Osteoblast (primary cell): ENCODE measurements at regions not wholly inside any gene's neighbourhood (a gene's known extent, or its start where the extent isn't known, plus 50 kb on each side); places are given as distances from the start of the nearest gene placed in this dataset.

Experiments
- DNase-seq: peaks from one replicate; pipeline ENCODE4 v3.0.0; 2011; ENCODE audit warnings: low spot score, mixed read lengths; ENCODE audit not compliant: insufficient read length; ENCODE audit errors: missing footprints
- H2AFZ ChIP-seq: 2 replicates; pipeline ENCODE4 v1.6.0; 2011; ENCODE audit warnings: mild to moderate bottlenecking, low read length
- H3K27ac ChIP-seq: 2 replicates; pipeline ENCODE4 v1.5.1; 2011; ENCODE audit warnings: mild to moderate bottlenecking, low read depth, low read length, moderate library complexity
- H3K27me3 ChIP-seq: 2 replicates; pipeline ENCODE4 v1.6.0; 2012; ENCODE audit warnings: mild to moderate bottlenecking, control low read depth, inconsistent platforms, low read length, moderate library complexity; ENCODE audit not compliant: insufficient read depth
- H3K36me3 ChIP-seq: 2 replicates; pipeline ENCODE4 v1.5.1; 2011; ENCODE audit warnings: mild to moderate bottlenecking, low read length, control low read depth, moderate library complexity; ENCODE audit not compliant: insufficient read depth
- H3K4me1 ChIP-seq: 2 replicates; pipeline ENCODE4 v1.5.1; 2011; ENCODE audit warnings: mild to moderate bottlenecking, low read length, control low read depth, moderate library complexity; ENCODE audit not compliant: insufficient read depth
- H3K4me2 ChIP-seq: 2 replicates; pipeline ENCODE4 v1.6.0; 2011; ENCODE audit warnings: mild to moderate bottlenecking, low read length; ENCODE audit not compliant: insufficient read depth
- H3K4me3 ChIP-seq: fragments of 200-600 bp; sonication (generic); 3 replicates; pipeline ENCODE4 v1.5.1; 2012; ENCODE audit warnings: mild to moderate bottlenecking, low read length, inconsistent platforms; ENCODE audit not compliant: insufficient read depth
- H3K79me2 ChIP-seq: 2 replicates; pipeline ENCODE4 v1.6.0; 2012; ENCODE audit warnings: mild to moderate bottlenecking, low read length, control low read depth, inconsistent platforms; ENCODE audit not compliant: insufficient read depth
- H3K9me3 ChIP-seq: 2 replicates; pipeline ENCODE4 v1.5.1; 2011; ENCODE audit warnings: low read depth, low read length, control low read depth
- H4K20me1 ChIP-seq: 2 replicates; pipeline ENCODE4 v1.6.0; 2012; ENCODE audit warnings: mild to moderate bottlenecking, low read length, control low read depth; ENCODE audit not compliant: insufficient read depth
- TF ChIP-seq, protein P1 (sequence below): IDR thresholded peaks from 2 replicates; pipeline ENCODE4 v1.5.1; 2011; ENCODE audit warnings: mild to moderate bottlenecking, low read depth, low read length, moderate library complexity; ENCODE audit errors: extremely low read depth

DNA sequence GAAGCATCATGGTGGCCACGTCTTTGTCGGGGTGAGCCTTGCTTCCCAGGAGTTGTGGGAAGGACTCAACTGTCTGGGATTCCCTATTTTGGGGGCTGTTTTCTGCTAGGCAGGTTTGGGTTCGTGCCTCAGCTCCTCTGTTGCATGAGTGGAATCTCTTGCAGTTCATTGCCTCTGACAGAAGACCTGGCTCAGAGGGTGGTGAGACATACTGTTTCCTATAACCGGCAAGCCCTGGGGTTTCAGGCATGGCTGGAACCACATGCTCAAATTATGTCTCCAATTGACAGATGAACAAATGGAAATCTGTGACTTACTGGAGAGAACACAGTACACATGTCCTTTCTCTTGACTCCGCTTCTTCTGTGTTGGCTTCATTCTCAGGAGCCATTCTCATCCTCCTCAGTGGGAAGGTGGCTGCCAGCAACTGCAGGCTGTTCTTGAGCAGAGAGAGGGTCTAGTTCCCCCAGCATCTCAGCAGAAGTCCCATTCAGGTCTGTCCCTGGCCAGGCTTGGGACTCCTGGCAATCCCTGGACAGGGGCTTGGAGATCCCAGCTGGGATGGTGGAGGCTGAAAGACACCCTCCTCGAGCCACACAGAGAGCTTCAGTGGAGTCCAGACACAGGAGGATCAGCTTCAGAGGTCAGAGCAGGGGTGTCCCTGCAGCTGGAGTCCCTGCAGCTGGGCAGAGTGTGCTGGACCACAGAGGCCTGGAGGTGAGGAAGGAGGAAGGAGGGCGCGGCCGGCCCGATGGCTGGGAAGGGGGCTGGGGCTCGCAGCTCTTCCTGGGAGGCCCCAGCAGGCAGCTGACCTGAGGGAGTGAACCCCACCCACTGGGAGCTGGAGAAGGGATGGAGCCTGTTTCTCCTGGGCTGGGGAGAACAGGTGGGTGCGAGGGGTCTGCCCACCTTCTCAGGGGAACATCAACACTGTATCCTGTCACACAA lies 97.6 kb downstream of the LSM3 start:
- Histone ChIP-seq H3K27ac (no peak overlapping the region), H3K79me2 (no peaks in the 10 kb centered on the region), H3K36me3 (no peaks in the 10 kb centered on the region), H3K9me3 (no peaks in the 10 kb centered on the region), H3K4me2 (no peak overlapping the region), H3K27me3 (peaks cover 4% of the 10 kb centered on the region), H2AFZ (no peak overlapping the region), H3K4me3 (no peak overlapping the region), H3K4me1 (peaks cover 4% of the 10 kb centered on the region), H4K20me1 (no peaks in the 10 kb centered on the region)
- DNase-seq, result peak; percentile 83
- TF ChIP-seq, protein P1, sequence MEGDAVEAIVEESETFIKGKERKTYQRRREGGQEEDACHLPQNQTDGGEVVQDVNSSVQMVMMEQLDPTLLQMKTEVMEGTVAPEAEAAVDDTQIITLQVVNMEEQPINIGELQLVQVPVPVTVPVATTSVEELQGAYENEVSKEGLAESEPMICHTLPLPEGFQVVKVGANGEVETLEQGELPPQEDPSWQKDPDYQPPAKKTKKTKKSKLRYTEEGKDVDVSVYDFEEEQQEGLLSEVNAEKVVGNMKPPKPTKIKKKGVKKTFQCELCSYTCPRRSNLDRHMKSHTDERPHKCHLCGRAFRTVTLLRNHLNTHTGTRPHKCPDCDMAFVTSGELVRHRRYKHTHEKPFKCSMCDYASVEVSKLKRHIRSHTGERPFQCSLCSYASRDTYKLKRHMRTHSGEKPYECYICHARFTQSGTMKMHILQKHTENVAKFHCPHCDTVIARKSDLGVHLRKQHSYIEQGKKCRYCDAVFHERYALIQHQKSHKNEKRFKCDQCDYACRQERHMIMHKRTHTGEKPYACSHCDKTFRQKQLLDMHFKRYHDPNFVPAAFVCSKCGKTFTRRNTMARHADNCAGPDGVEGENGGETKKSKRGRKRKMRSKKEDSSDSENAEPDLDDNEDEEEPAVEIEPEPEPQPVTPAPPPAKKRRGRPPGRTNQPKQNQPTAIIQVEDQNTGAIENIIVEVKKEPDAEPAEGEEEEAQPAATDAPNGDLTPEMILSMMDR, result no peak

GRCh38 chr3:14277557-14277956 lies 98.9 kb downstream of the LSM3 start:
- H3K4me2 ChIP-seq, result no peak overlapping the region
- TF ChIP-seq, protein P1, result no peak
- no peaks in the 10 kb centered on the region for H3K79me2 ChIP-seq
- H3K27me3 ChIP-seq, result peaks cover 9% of the 10 kb centered on the region
- no peaks in the 10 kb centered on the region for H4K20me1 ChIP-seq
- peak; percentile 15 for DNase-seq
- no peak overlapping the region for H3K27ac ChIP-seq
- H3K4me3 ChIP-seq, result no peak overlapping the region
- H3K36me3 ChIP-seq, result no peaks in the 10 kb centered on the region
- no peaks in the 10 kb centered on the region for H3K9me3 ChIP-seq
- H3K4me1 ChIP-seq, result peaks cover 4% of the 10 kb centered on the region
- no peak overlapping the region for H2AFZ ChIP-seq

DNA sequence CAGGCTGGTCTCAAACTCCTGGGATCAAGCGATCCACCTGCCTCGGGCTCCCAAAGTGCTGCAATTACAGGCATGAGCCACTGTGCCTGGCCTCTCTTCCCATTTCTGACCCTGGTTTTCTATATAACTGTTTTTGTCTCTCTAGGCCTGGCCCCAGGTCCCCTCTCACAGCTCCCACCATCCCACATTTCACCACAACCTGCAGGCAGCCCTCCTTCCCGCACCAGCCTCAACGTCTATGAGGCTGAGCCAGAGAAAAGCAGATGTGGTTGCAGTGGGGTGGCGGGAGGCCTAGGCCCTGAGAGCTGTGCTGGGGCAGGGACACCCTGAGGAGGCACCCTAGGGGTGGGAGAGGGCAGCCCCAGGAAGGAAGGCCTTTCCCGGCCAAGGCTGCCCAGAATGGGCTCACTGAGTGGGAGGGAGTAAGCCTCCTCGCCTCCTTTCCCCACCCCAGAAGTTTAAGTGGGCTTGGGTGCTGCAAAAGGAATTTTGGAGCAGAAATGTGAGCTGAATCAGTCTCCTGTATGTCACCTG lies 99.7 kb downstream of the LSM3 start:
- H2AFZ ChIP-seq, result no peak overlapping the region
- peaks cover 9% of the 10 kb centered on the region for H3K27me3 ChIP-seq
- no peak overlapping the region for H3K27ac ChIP-seq
- H3K79me2 ChIP-seq, result no peaks in the 10 kb centered on the region
- H4K20me1 ChIP-seq, result no peaks in the 10 kb centered on the region
- DNase-seq, result no peak
- TF ChIP-seq, protein P1, result no peak
- no peaks in the 10 kb centered on the region for H3K9me3 ChIP-seq
- no peak overlapping the region for H3K4me3 ChIP-seq
- no peaks in the 10 kb centered on the region for H3K36me3 ChIP-seq
- no peak overlapping the region for H3K4me2 ChIP-seq
- H3K4me1 ChIP-seq, result peaks cover 4% of the 10 kb centered on the region

DNA sequence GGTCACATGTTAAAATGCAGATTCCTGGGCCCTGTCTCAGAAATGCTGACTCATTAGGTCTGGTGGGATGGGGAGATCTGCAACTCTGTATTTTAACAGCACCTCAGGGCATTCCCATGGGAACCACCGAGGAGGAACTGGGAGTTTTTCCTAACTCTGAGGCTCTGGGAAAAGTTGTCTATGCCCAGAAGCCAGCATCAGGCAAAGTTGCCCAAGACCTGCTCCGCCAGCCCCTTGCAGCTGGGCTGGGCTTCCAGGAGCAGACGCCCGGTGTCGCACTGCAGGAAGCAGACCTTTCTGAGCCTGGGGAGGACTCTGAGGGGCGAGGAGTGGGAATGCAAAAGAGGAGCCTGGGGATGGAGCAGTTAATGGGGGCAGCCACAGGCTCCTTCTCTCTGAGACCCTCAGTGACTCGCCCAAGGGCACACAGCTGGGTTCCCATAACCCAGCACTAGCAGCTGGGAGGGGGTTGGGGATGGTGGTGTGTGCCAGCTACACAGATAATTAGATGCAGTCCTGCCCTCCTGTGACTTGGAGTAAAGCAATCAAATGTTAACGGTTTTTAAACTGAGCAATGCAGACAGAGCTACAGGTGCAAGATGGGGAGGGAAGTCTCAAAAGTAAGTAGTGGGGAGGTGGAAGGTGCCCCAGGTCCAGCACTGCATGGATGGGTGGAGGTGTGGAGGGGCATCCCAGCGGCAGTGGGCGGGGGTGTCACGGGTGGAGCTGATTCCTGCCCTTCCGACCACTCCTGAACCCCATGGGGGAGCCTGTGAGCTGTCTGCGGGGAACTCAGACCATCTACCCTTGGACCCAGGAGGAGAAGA lies 100.4 kb downstream of the LSM3 start:
- Histone ChIP-seq H2AFZ (no peak overlapping the region), H3K27me3 (peaks cover 9% of the 10 kb centered on the region), H3K4me3 (no peak overlapping the region), H3K79me2 (no peaks in the 10 kb centered on the region), H4K20me1 (no peaks in the 10 kb centered on the region), H3K36me3 (no peaks in the 10 kb centered on the region), H3K4me2 (no peak overlapping the region), H3K27ac (no peak overlapping the region), H3K4me1 (peaks cover 4% of the 10 kb centered on the region), H3K9me3 (no peaks in the 10 kb centered on the region)
- TF ChIP-seq, protein P1, result no peak
- peak; percentile 76 for DNase-seq
